ENCODE measurements at regions not wholly inside any gene's neighbourhood (a gene's known extent, or its start where the extent isn't known, plus 50 kb on each side); places are given as distances from the start of the nearest gene placed in this dataset.

GRCh38 chr4:101527188-101527587 is 179.9 kb upstream of the PPP3CA start:
- H3K79me2 ChIP-seq (ENCODE audit: low read depth), result no peaks in the 10 kb centered on the region
- Mint-ChIP-seq H3K4me3 (no peak overlapping the region), H3K9me3 (peaks cover 3% of the 10 kb centered on the region), H3K27ac (no peak overlapping the region), H3K27me3 (ENCODE audit: insufficient read depth, low read depth) (no peaks in the 10 kb centered on the region), H3K36me3 (no peaks in the 10 kb centered on the region), H3K4me1 (no peaks in the 10 kb centered on the region)
- TF ChIP-seq EZH2 (IDR thresholded peaks at IDR 0.05), result no peak
- TF ChIP-seq CTCF (IDR thresholded peaks at IDR 0.05), result no peak
- TF ChIP-seq EZH2phosphoT487 (IDR thresholded peaks at IDR 0.05), result no peak
- no peak overlapping the region for H3K27ac ChIP-seq
- no peaks in the 10 kb centered on the region for H3K27me3 ChIP-seq
- H3K9me3 ChIP-seq (ENCODE audit: low read depth), result no peaks in the 10 kb centered on the region
- no peaks in the 10 kb centered on the region for H4K20me1 ChIP-seq (ENCODE audit: low read depth)
- H3K4me3 ChIP-seq, result no peak overlapping the region
- DNase-seq (ENCODE audit: low spot score), result no peak
- no peak overlapping the region for H2AFZ ChIP-seq (replicated peaks)
- H3K36me3 ChIP-seq, result no peaks in the 10 kb centered on the region
- no peaks in the 10 kb centered on the region for H3K4me1 ChIP-seq
- H3F3A ChIP-seq (ENCODE audit: low read depth), result no peaks in the 10 kb centered on the region
- H3K4me2 ChIP-seq, result no peak overlapping the region
- H3K9ac ChIP-seq, result no peak overlapping the region

GRCh38 chr4:101515566-101515965 is 168.2 kb upstream of the PPP3CA start:
- no peaks in the 10 kb centered on the region for H3K79me2 ChIP-seq (ENCODE audit: low read depth)
- H3K36me3 ChIP-seq, result no peaks in the 10 kb centered on the region
- no peaks in the 10 kb centered on the region for H3K9me3 ChIP-seq (ENCODE audit: low read depth)
- H3F3A ChIP-seq (ENCODE audit: low read depth), result no peaks in the 10 kb centered on the region
- Mint-ChIP-seq H3K9me3 (no peaks in the 10 kb centered on the region), H3K4me3 (no peak overlapping the region), H3K27me3 (ENCODE audit: insufficient read depth, low read depth) (no peaks in the 10 kb centered on the region), H3K27ac (no peak overlapping the region), H3K4me1 (no peaks in the 10 kb centered on the region), H3K36me3 (no peaks in the 10 kb centered on the region)
- no peak overlapping the region for H3K9ac ChIP-seq
- H3K27me3 ChIP-seq, result no peaks in the 10 kb centered on the region
- no peak overlapping the region for H3K27ac ChIP-seq
- H3K4me1 ChIP-seq, result no peaks in the 10 kb centered on the region
- no peak overlapping the region for H2AFZ ChIP-seq (replicated peaks)
- no peaks in the 10 kb centered on the region for H4K20me1 ChIP-seq (ENCODE audit: low read depth)
- no peak overlapping the region for H3K4me2 ChIP-seq
- TF ChIP-seq EZH2phosphoT487 (IDR thresholded peaks at IDR 0.05), result no peak
- DNase-seq (ENCODE audit: low spot score), result no peak
- no peak overlapping the region for H3K4me3 ChIP-seq

- TF ChIP-seq CTCF (IDR thresholded peaks at IDR 0.05) (no peak), EZH2phosphoT487 (IDR thresholded peaks at IDR 0.05) (no peak), EZH2 (IDR thresholded peaks at IDR 0.05) (no peak)
- H3K9me3 ChIP-seq (ENCODE audit: low read depth), result no peaks in the 10 kb centered on the region
- H3K9ac ChIP-seq, result no peak overlapping the region
- no peaks in the 10 kb centered on the region for H3K79me2 ChIP-seq (ENCODE audit: low read depth)
- H3F3A ChIP-seq (ENCODE audit: low read depth), result no peaks in the 10 kb centered on the region
- DNase-seq (ENCODE audit: low spot score), result no peak
- H3K9me3 Mint-ChIP-seq, result no peaks in the 10 kb centered on the region
- no peaks in the 10 kb centered on the region for H3K27me3 Mint-ChIP-seq (ENCODE audit: insufficient read depth, low read depth)
- H3K4me3 ChIP-seq, result no peak overlapping the region
- no peaks in the 10 kb centered on the region for H3K27me3 ChIP-seq
- H3K27ac ChIP-seq, result no peak overlapping the region
- H3K36me3 ChIP-seq, result no peaks in the 10 kb centered on the region
- no peak overlapping the region for H3K4me2 ChIP-seq
- H3K4me1 Mint-ChIP-seq, result no peaks in the 10 kb centered on the region
- no peaks in the 10 kb centered on the region for H3K4me1 ChIP-seq
- H3K27ac Mint-ChIP-seq, result no peak overlapping the region
- no peak overlapping the region for H3K4me3 Mint-ChIP-seq
- H4K20me1 ChIP-seq (ENCODE audit: low read depth), result no peaks in the 10 kb centered on the region
- no peaks in the 10 kb centered on the region for H3K36me3 Mint-ChIP-seq
- no peak overlapping the region for H2AFZ ChIP-seq (replicated peaks)
Measured at GRCh38 chr4:101515099-101515498, 167.8 kb upstream of the PPP3CA start.

- Histone ChIP-seq H2AFZ (replicated peaks) (no peak overlapping the region), H3F3A (ENCODE audit: low read depth) (no peaks in the 10 kb centered on the region), H3K79me2 (ENCODE audit: low read depth) (no peaks in the 10 kb centered on the region), H3K4me3 (no peak overlapping the region), H3K27ac (no peak overlapping the region), H3K27me3 (no peaks in the 10 kb centered on the region), H3K9me3 (ENCODE audit: low read depth) (no peaks in the 10 kb centered on the region), H4K20me1 (ENCODE audit: low read depth) (no peaks in the 10 kb centered on the region), H3K4me1 (no peaks in the 10 kb centered on the region), H3K36me3 (no peaks in the 10 kb centered on the region), H3K9ac (no peak overlapping the region), H3K4me2 (no peak overlapping the region)
- H3K4me1 Mint-ChIP-seq, result no peaks in the 10 kb centered on the region
- H3K27ac Mint-ChIP-seq, result no peak overlapping the region
- H3K36me3 Mint-ChIP-seq, result no peaks in the 10 kb centered on the region
- H3K4me3 Mint-ChIP-seq, result no peak overlapping the region
- no peaks in the 10 kb centered on the region for H3K9me3 Mint-ChIP-seq
- no peak for DNase-seq (ENCODE audit: low spot score)
- TF ChIP-seq EZH2phosphoT487 (IDR thresholded peaks at IDR 0.05) (no peak), CTCF (IDR thresholded peaks at IDR 0.05) (no peak), EZH2 (IDR thresholded peaks at IDR 0.05) (no peak)
- H3K27me3 Mint-ChIP-seq (ENCODE audit: insufficient read depth, low read depth), result no peaks in the 10 kb centered on the region
Measured at GRCh38 chr4:101512416-101512815, 165.1 kb upstream of the PPP3CA start.
